LNCAP (cell line): ENCODE measurements at regions not wholly inside any gene's neighbourhood (a gene's known extent, or its start where the extent isn't known, plus 50 kb on each side); places are given as distances from the start of the nearest gene placed in this dataset.

ENCODE experiments used
- TF ChIP-seq, protein P1 (sequence below): fragments of 450-650 bp; IDR thresholded peaks from 2 replicates; pipeline ENCODE4 v1.5.1; 2017; ENCODE audit warnings: mild to moderate bottlenecking

DNA sequence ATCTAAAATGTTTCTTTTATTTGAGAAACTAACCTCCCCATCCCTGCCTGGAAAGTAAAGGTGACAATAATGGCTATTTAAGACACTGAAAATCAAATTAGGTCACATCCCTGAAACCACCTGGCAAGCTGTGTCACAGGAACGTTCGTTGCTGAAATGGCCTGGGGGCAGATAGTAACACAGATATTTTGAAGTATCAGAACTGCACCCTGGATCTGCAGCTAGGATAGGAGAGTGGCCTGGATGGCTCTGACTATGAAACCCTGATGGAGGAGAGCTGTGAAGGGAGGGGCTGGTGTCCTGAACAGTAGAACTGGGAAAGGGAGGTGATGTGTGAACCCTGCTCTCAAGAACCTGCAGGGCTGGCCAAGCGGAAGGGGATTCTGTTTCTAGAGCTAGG is 648.3 kb upstream of the CFAP20DC start:
- TF ChIP-seq, protein P1, sequence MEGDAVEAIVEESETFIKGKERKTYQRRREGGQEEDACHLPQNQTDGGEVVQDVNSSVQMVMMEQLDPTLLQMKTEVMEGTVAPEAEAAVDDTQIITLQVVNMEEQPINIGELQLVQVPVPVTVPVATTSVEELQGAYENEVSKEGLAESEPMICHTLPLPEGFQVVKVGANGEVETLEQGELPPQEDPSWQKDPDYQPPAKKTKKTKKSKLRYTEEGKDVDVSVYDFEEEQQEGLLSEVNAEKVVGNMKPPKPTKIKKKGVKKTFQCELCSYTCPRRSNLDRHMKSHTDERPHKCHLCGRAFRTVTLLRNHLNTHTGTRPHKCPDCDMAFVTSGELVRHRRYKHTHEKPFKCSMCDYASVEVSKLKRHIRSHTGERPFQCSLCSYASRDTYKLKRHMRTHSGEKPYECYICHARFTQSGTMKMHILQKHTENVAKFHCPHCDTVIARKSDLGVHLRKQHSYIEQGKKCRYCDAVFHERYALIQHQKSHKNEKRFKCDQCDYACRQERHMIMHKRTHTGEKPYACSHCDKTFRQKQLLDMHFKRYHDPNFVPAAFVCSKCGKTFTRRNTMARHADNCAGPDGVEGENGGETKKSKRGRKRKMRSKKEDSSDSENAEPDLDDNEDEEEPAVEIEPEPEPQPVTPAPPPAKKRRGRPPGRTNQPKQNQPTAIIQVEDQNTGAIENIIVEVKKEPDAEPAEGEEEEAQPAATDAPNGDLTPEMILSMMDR: no peak

DNA sequence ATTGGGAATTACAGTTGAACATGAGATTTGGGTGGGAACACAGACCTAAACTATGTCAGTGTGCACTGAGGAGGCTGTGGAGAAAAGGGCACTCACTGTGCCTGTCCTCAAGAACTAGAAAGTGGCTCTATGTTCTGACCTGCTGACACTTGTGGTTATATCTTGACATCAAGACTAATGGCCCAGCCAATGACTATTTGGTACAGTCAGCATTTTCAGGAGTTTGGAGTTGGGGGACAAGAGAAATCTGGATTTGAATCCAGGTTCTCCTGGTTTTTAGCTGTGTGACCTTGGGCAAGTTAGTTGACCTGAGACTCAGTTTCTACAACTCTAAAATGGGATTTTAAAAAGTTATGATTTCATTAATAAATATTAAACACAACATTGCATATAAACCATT is 647.0 kb upstream of the CFAP20DC start:
- TF ChIP-seq, protein P1: no peak

DNA sequence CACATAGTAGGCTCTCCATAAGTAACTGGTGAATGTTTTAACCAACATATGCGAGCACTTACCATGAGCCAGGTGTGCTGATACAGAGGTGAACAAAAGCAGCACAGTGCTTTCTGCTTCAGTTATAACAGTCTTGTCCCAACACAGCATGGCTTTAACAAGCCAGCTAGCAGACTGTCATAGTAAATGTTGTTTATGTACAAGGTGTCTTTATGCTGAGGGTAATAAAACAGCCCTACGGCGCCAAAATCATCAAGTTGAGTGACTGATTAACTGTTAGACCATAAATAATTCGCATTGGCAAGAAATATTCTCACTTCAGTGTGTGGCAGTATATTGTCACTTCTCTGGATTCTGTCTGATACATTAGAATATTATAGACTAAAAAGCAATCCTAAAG is 646.0 kb upstream of the CFAP20DC start:
- TF ChIP-seq, protein P1: no peak

DNA sequence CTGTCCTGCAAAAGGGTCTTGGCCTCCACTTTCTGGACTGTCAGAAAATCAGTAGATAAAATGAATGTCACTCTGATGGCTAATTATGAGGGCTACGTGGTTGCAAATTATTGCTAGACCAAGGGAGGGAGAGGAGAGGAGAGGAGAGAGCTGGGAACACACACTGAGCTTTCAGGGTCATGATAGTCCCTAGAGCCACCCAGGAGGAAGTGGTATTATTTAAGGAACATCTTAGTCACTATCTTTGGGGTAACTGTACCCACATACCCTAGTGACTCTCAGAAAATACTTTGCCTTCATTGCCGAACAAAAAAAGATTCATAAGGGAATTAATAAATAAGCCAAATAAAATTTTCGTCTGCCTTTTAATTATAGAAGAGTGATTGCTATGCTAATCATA is 642.3 kb upstream of the CFAP20DC start:
- TF ChIP-seq, protein P1: no peak

DNA sequence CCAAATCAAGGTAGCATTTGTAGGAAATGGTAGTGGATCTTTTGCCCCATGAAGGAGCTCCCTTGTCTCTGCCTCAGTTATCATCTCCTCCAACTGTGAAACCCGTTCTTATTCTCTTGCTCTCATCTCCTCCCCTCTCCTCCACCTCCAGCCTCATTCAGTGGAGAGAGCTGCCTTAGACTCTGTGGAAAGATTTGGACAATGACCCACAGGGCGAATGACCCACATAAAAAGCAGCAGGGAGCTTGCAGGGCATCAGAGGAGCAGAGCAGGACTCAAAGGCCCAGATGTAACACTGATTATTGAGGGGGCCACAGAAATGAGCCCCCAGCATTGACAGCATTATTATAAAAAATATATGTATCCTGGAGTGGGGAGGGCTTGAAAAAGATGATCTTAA is 641.1 kb upstream of the CFAP20DC start:
- TF ChIP-seq, protein P1: no peak

DNA sequence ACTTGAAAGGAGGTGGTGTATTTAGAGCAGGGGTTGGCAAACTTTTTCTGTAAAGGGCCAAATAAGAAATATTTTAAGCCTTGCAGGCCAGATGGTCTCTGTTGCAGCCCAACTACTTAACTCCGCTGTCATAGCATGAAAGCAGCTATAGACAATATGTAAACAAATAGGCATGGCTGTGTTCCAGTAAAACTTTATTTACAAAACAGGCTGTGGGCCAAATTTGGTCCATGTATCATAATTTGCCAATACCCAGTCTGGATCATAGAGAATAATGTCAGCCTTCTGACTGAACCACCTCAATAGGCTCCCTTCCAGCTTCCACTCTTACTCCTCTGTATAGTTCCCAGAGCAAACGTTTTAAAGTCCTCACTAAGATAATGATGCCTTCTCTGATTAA is 638.8 kb upstream of the CFAP20DC start:
- TF ChIP-seq, protein P1: no peak

DNA sequence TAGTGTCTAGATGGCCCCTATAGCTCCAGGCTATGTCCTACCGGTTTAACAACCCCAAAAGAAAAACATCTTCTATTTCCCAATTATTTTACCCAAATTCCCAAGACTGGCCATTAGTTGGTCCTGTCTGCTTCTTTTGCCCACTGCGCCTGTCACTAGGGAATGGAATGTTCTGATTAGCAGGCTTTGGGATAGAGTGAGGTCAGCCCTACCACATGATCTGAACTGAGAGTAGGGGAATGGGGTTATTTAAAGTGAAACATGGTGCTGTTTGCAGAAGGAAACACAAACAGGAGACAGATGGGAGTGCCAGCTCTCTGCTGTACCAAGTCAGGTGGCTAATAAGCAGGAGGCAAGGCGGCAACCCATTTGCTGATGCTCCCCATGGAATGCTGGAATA is 635.6 kb upstream of the CFAP20DC start:
- TF ChIP-seq, protein P1: no peak

DNA sequence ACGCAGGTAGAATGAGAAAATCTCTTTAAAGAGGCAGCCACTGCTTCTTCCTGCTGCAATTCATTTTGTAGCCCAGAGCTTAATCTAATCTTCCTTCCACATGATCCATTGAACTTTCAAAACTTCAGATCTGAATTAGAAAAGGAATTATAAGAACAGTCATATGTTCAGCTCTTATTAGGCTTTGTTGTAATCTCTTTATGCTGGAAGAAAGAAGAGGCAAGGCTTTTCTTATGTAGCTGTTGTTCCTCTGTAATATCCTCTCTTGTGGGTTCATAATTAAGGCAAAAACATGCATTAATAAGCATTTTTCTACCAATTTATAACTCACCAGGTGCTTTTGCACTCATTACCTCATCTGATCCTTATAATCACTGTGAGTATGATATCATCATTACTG is 634.9 kb upstream of the CFAP20DC start:
- TF ChIP-seq, protein P1: no peak
